GM19035 (cell line): ENCODE measurements at regions not wholly inside any gene's neighbourhood (a gene's known extent, or its start where the extent isn't known, plus 50 kb on each side); places are given as distances from the start of the nearest gene placed in this dataset.
"Not testable (repeated sequence)": the region's sequence is repeated elsewhere in the genome, so short reads cannot be mapped to it uniquely, and the experiment has no call there.

Experiments
- ATAC-seq: cut with Tn5 transposase; IDR thresholded peaks from one replicate; pipeline ENCODE4 v1.9.1; 2021; ENCODE audit not compliant: unreplicated experiment

DNA sequence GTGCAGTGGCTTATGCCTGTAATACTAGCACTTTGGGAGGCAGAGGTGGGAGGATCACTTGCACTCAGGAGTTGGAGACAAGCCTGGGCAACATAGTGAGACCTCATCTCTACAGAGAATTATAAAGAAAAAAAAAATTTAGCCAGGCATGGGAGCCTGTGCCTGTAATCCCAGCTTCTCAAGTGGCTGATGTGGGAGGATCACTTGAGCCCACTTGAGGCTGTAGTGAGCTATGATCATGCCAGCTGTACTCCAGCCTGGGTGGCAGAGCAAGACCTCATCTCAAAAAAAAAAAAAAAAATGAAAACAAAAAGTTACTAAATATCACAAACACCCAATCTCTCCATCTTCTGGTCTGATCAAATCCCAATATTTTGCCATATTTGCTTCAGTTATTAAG, 142.6 kb downstream of the DAZ2 start:
- ATAC-seq, result not testable (repeated sequence)

GRCh38 chrY:23363239-23363997, 144.1 kb downstream of the DAZ2 start:
- ATAC-seq, result not testable (repeated sequence)

- not testable (repeated sequence) for ATAC-seq
Observed at GRCh38 chrY:23364174-23364573, 144.8 kb downstream of the DAZ2 start.

- ATAC-seq, result not testable (repeated sequence)
Observed at GRCh38 chrY:23397132-23397531, 177.8 kb downstream of the DAZ2 start.

DNA sequence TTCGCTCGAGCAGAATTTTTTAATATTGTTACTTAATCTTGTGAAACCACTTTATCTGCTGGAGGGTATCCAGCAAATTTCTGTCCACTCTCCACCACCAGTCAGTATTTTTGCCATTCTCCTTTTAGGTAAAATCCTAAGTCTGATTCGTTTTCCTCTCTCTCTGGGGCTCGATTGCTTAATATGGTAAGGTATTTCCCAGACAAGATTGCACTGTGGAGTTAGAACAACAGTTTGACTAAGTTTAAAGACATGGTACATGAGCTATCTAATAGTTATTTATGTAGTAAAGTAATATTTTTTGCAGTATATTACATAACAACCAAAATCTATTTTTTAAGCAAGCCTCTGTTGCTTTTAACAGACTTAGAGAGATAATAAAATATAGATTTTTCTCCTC, 181.9 kb downstream of the DAZ2 start:
- ATAC-seq, result not testable (repeated sequence)

DNA sequence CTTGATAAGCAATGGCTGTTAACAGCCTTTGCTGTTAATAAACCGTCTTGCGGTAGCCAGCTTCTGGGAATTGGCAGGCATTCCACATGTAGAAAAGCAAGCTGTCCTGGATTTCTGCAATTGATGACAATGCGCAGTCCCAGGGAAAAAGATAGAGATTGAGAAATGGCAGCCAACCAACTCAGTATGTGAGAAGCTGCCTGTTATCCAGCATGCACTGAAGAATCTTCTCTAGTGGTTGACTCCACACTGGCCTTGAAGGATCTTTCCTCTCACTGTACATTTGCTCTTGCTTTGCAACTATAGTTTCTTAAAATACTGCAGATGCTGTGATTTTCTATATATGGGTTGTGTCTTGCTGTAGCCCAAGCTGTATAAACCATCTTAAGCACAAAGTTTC, 182.5 kb downstream of the DAZ2 start:
- ATAC-seq, result not testable (repeated sequence)

GRCh38 chrY:23415955-23416354, 196.6 kb downstream of the DAZ2 start:
- ATAC-seq, result not testable (repeated sequence)

DNA sequence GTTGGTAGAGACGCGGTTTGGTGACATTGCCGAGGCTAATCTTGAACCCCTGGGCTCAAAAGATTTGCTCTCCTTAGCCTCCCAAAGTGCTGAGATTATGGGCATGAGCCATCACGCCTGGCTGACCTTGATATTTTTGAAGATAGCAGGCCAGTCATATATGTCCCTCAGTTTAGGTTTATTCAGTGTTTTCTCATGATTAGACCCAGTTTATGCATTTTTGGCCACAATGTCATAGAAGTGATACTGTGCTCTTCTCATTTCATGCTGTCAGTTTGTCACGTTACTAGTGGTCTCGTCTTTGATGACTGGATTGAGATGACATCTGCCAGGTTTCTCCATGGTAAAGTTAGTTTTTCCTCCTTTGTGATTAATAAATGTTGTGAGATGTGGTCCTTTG, 209.9 kb downstream of the DAZ2 start:
- ATAC-seq, result not testable (repeated sequence)

- ATAC-seq, result peak; percentile 81
Observed at GRCh38 chrY:23444742-23445141, 225.4 kb downstream of the DAZ2 start.

DNA sequence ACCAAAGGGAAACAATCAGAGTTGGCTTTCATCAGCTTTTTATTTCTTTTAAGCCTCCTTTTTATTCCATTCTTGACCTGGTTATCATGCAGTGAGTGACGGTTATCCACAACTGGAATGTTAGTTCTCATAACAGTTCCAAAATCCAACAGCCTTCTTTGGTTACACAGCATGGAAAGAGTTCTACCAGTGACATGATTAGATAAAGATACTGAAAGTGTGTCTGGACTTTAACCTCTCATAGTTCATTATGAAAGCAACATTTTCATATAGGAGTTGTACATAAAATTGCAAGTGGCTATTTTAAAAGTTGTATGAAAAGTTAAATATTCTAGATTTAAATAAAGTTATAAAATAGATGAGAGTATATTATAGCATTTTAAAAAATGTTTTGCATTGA, 225.9 kb downstream of the DAZ2 start:
- ATAC-seq, result peak; percentile 53

DNA sequence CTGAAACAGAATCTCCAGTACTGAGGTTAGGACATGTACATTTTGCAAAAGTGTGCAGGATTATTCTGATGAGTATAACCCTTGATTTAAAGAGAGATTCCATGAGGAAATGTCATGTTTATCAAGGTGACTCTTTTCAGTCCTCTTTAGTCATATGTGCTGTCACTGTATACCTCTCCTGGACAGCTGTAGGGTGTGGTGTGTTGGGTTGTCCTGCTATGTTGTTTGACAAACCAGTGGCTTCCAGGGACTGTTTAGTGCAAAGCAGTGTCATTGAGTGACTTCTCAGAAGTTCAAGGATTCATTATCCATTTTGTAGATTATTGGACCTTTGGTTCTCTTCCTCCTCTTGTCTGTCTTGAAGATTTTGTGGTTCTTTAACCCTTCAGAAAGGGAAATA, 236.3 kb downstream of the DAZ2 start:
- ATAC-seq, result not testable (repeated sequence)

- ATAC-seq, result not testable (repeated sequence)
Observed at GRCh38 chrY:23502883-23503282, 283.6 kb downstream of the DAZ2 start.
